22Rv1 (cell line): ENCODE measurements at regions not wholly inside any gene's neighbourhood (a gene's known extent, or its start where the extent isn't known, plus 50 kb on each side); places are given as distances from the start of the nearest gene placed in this dataset.

Experiments
- H3K27ac ChIP-seq: fragments of 450-650 bp; 2 replicates; pipeline ENCODE4 v1.5.1; 2017
- CTCF ChIP-seq: fragments of 450-650 bp; IDR thresholded peaks from 2 replicates; pipeline ENCODE4 v1.5.1; 2017; ENCODE audit warnings: mild to moderate bottlenecking
- ZFX ChIP-seq: fragments of 450-650 bp; IDR thresholded peaks from 2 replicates; pipeline ENCODE4 v1.6.1; 2017; ENCODE audit warnings: antibody characterized with exemption, borderline replicate concordance

- TF ChIP-seq CTCF (peak; percentile 20; the same call in 1 of the 2 replicates), ZFX (no peak)
- H3K27ac ChIP-seq, result no peak overlapping the region
These were observed 121.5 kb upstream of the SOD1 start for GRCh38 chr21:31537872-31538576.

GRCh38 chr21:31536138-31536537 lies 123.4 kb upstream of the SOD1 start:
- TF ChIP-seq CTCF (no peak), ZFX (no peak)
- no peak overlapping the region for H3K27ac ChIP-seq

GRCh38 chr21:31531967-31532366 lies 127.5 kb upstream of the SOD1 start:
- no peak overlapping the region for H3K27ac ChIP-seq
- TF ChIP-seq CTCF, result no peak
- no peak for TF ChIP-seq ZFX

- TF ChIP-seq ZFX (no peak), CTCF (no peak)
These were observed 128.4 kb upstream of the SOD1 start for GRCh38 chr21:31530897-31531705.

GRCh38 chr21:31530364-31530763 lies 129.1 kb upstream of the SOD1 start:
- no peak for TF ChIP-seq CTCF
- no peak overlapping the region for H3K27ac ChIP-seq

More at GRCh38 chr21:31530897-31531705, 128.4 kb upstream of the SOD1 start:
- no peak overlapping the region for H3K27ac ChIP-seq

- no peak for TF ChIP-seq ZFX
- TF ChIP-seq CTCF, result no peak
These were observed 130.1 kb upstream of the SOD1 start for GRCh38 chr21:31529406-31529805.

GRCh38 chr21:31526040-31526439 lies 133.5 kb upstream of the SOD1 start:
- no peak overlapping the region for H3K27ac ChIP-seq
- no peak for TF ChIP-seq ZFX
- TF ChIP-seq CTCF, result no peak

More at GRCh38 chr21:31529406-31529805, 130.1 kb upstream of the SOD1 start:
- H3K27ac ChIP-seq, result no peak overlapping the region
